ENCODE measurements at regions not wholly inside any gene's neighbourhood (a gene's known extent, or its start where the extent isn't known, plus 50 kb on each side); places are given as distances from the start of the nearest gene placed in this dataset.

- no peak for TF ChIP-seq POLR2A (IDR thresholded peaks at IDR 0.05)
- no peak for TF ChIP-seq CTCF (IDR thresholded peaks at IDR 0.05)
- intact Hi-C loops (cut with DNase I; ENCODE audit: low total_unique reads) = no loop called here
- DNase-seq (ENCODE audit: low spot score in 2 of 2) = no peak
- H3K4me3 ChIP-seq (ENCODE audit: low read depth, poor library complexity, severe bottlenecking) = no peak overlapping the region
- WGBS, 2 donors = 93 to 95% methylated on average over 11 of the region's 11 CpGs
Measured at GRCh38 chr16:85288869-85289660, 176.8 kb upstream of the CIBAR2 start.

GRCh38 chr16:85289760-85290625 is 177.7 kb upstream of the CIBAR2 start:
- no peak for DNase-seq (ENCODE audit: low spot score in 2 of 2)
- intact Hi-C loops (cut with DNase I; ENCODE audit: low total_unique reads) = no loop called here
- TF ChIP-seq CTCF (IDR thresholded peaks at IDR 0.05) (no peak), POLR2A (IDR thresholded peaks at IDR 0.05) (no peak)
- 87 to 89% methylated on average over 21 of the region's 21 CpGs for WGBS, 2 donors
- H3K4me3 ChIP-seq (ENCODE audit: low read depth, poor library complexity, severe bottlenecking) = no peak overlapping the region

- TF ChIP-seq POLR2A (IDR thresholded peaks at IDR 0.05) (no peak), CTCF (IDR thresholded peaks at IDR 0.05) (no peak)
- no peak for DNase-seq (ENCODE audit: low spot score in 2 of 2)
- H3K4me3 ChIP-seq (ENCODE audit: low read depth, poor library complexity, severe bottlenecking) = no peak overlapping the region
- intact Hi-C loops (cut with DNase I; ENCODE audit: low total_unique reads) = no loop called here
- WGBS, 2 donors = 80 to 81% methylated on average over 11 to 12 of the region's 12 CpGs
Measured at GRCh38 chr16:85290626-85291301, 178.5 kb upstream of the CIBAR2 start.

GRCh38 chr16:85291302-85292148 is 179.3 kb upstream of the CIBAR2 start:
- 61 to 66% methylated on average over 22 to 25 of the region's 26 CpGs for WGBS, 2 donors
- intact Hi-C loops (cut with DNase I; ENCODE audit: low total_unique reads) = no loop called here
- no peak overlapping the region for H3K4me3 ChIP-seq (ENCODE audit: low read depth, poor library complexity, severe bottlenecking)
- DNase-seq (ENCODE audit: low spot score in 2 of 2) = no peak
- TF ChIP-seq POLR2A (IDR thresholded peaks at IDR 0.05) = no peak
- TF ChIP-seq CTCF (IDR thresholded peaks at IDR 0.05) = no peak

- no peak for DNase-seq (ENCODE audit: low spot score in 2 of 2)
- intact Hi-C loops (cut with DNase I; ENCODE audit: low total_unique reads) = no loop called here
- WGBS, 2 donors = 92 to 97% methylated on average over 13 of the region's 13 CpGs
- no peak overlapping the region for H3K4me3 ChIP-seq (ENCODE audit: low read depth, poor library complexity, severe bottlenecking)
- no peak for TF ChIP-seq CTCF (IDR thresholded peaks at IDR 0.05)
Measured at GRCh38 chr16:85293458-85293857, 181.2 kb upstream of the CIBAR2 start.

All from lower leg skin (tissue), 4 donors.